VCaP (cell line): ENCODE measurements at regions not wholly inside any gene's neighbourhood (a gene's known extent, or its start where the extent isn't known, plus 50 kb on each side); places are given as distances from the start of the nearest gene placed in this dataset.
A peak's percentile ranks its signal among the peaks of the same experiment; 100 is the strongest.

Source experiments
- H3K27ac ChIP-seq: fragments of 450-650 bp; 2 replicates; pipeline ENCODE4 v1.5.1; 2017
- CTCF ChIP-seq: fragments of 450-650 bp; conservative IDR thresholded peaks from 2 replicates; pipeline ENCODE4 v1.5.1; 2017; ENCODE audit warnings: mild to moderate bottlenecking, moderate library complexity

GRCh38 chr11:80436547-80436946, 995.7 kb upstream of the TENM4 start:
- no peak for TF ChIP-seq CTCF
- peak overlapping the region; percentile 32 for H3K27ac ChIP-seq

DNA sequence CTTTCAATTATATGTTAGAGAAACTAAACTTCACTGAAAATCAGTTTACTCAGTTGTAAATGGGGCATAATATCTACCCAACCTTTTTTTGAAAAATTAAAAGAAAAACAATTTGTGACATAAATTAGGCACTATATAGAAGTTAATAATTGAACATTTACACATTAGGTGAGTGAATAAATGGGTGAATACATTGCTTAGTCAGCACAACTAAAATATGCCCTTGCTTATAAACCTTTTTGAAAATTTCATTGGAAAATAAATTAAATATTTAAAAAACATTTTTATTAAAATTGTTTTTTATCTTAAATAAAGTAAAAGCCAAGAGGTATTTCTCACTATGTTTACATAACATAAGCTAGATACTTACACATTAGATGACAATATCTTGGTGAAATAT, 994.5 kb upstream of the TENM4 start:
- TF ChIP-seq CTCF: no peak
- H3K27ac ChIP-seq: no peak overlapping the region

DNA sequence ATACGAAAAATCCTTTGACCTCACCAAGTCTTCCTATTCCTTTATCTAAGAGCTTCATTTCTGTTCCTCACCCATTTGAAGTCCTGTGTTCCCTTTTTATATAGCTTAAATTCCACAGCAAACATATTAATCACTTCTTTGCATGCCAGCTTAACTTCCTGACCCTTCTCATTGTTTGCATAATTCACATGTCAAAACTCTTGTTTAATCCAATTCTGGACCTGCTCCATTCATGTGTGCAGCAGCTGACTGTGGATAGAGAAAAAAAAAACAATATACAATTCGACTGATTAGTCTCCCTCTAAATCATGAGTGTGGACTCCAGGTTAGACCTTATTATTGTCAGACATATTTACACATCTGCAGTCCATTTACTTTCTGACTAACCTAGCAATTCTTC, 991.2 kb upstream of the TENM4 start:
- peak overlapping the region; percentile 50 for H3K27ac ChIP-seq
- no peak for TF ChIP-seq CTCF

GRCh38 chr11:80424012-80424695, 983.3 kb upstream of the TENM4 start:
- H3K27ac ChIP-seq: no peak overlapping the region
- no peak for TF ChIP-seq CTCF

DNA sequence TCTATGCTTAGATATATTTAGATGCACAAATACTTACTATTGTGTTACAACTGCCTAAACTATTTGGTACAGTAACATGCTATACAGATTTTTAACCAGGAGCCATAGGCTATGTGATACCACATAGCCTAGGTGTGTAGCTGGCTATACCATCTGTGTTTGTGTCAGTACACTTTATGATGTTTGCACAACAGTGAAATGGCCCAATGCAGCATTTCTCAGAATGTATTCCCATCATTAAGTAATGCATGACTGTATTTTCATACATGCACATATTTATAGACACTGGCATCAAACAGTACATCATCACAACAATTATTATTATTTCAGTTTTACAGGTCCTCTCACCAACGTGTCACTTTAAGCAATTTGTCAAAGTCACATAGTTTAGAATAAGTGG, 979.5 kb upstream of the TENM4 start:
- TF ChIP-seq CTCF: no peak
- H3K27ac ChIP-seq: no peak overlapping the region

DNA sequence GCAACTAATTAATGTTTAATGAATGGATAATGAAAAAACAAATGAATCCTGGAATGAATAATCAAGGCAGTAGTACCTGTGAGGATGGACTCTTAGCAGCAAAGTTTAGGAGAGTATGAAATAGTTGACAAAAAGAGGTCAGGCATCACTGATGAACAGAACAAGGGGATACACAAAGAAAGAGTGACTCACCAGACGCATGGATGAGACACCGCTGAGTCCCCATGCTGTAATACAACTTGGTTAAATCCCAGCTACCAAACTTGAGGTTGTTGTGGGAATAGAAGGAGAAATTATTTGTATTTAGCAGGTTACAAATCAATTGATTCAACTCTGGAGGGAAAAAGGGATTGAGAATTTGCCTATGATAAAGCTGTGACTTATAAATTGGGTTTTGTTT, 976.9 kb upstream of the TENM4 start:
- no peak overlapping the region for H3K27ac ChIP-seq
- no peak for TF ChIP-seq CTCF

DNA sequence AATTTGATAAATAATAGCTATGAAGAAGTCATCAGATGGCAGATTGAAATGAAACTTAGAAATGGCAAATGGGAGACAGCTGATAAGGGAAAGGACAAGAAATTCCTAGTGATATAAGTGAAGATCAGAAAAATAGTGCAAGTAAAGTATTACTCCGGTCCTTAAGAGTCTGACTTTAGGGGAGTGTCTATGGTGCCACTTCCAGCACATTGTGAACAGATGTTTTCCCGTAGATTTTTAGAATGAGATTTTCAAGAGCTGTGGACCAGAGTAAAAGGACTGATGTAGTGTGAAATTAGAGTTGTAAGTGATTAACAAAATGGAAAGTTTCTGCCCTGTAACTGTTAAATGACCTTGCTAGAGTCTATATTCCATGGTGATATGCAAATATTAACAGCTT, 974.8 kb upstream of the TENM4 start:
- TF ChIP-seq CTCF: no peak
- H3K27ac ChIP-seq: no peak overlapping the region
